PC-3 (cell line): ENCODE measurements at regions not wholly inside any gene's neighbourhood (a gene's known extent, or its start where the extent isn't known, plus 50 kb on each side); places are given as distances from the start of the nearest gene placed in this dataset.

Source experiments
- ATAC-seq: fragments of 200-7000 bp; cut with Tn5 transposase; 2 replicates; pipeline ENCODE4 v1.9.1; 2020; ENCODE audit warnings: mild to moderate bottlenecking, moderate library complexity
- BruUV-seq: library from RNA; stranded (reverse); fragments of 400-500 nt; replicated peaks from 2 replicates; lab custom pipeline; 2021; lab: Mats Ljungman, UMichigan
- CTCF ChIA-PET: fragments of 300-600 bp; sonication (Branson Sonifier 250); formaldehyde crosslinking; loops from one replicate; lab custom pipeline; 2022; ENCODE audit warnings: antibody characterized with exemption; lab: Charles Lee
- POLR2A ChIA-PET: fragments of 300-600 bp; sonication (Branson Sonifier 250); formaldehyde crosslinking; loops from one replicate; lab custom pipeline; 2022; ENCODE audit warnings: antibody characterized with exemption; ENCODE audit not compliant: unreplicated experiment; lab: Charles Lee
- DNase-seq: peaks from one replicate; pipeline ENCODE4 v3.0.0-alpha.2; 2015
- H2AFZ ChIP-seq: fragments of 300-600 bp; sonication (generic); 2 replicates; pipeline ENCODE4 v1.6.0; 2016; ENCODE audit warnings: antibody characterized with exemption, low read length
- H3F3A ChIP-seq: fragments of 300-600 bp; sonication (generic); one replicate; pipeline ENCODE4 v1.6.0; 2017; ENCODE audit warnings: antibody characterized with exemption, low read length, control low read depth, mild to moderate bottlenecking; ENCODE audit not compliant: unreplicated experiment
- H3K27ac ChIP-seq: fragments of 300-600 bp; sonication (generic); 2 replicates; pipeline ENCODE4 v1.5.1; 2016; ENCODE audit warnings: mild to moderate bottlenecking, low read length
- H3K27me3 ChIP-seq: fragments of 300-600 bp; sonication (generic); 2 replicates; pipeline ENCODE4 v1.6.1; 2016; ENCODE audit warnings: low read length, mixed read lengths
- H3K36me3 ChIP-seq: fragments of 300-600 bp; sonication (generic); 2 replicates; pipeline ENCODE4 v1.6.1; 2016; ENCODE audit warnings: low read depth, mixed run types, low read length, mixed read lengths
- H3K4me1 ChIP-seq: fragments of 300-600 bp; sonication (generic); 2 replicates; pipeline ENCODE4 v1.5.1; 2016; ENCODE audit warnings: low read length; ENCODE audit not compliant: insufficient read depth
- H3K4me2 ChIP-seq: fragments of 300-600 bp; sonication (generic); 2 replicates; pipeline ENCODE4 v1.6.0; 2016; ENCODE audit warnings: low read length
- H3K4me3 ChIP-seq: fragments of 300-600 bp; sonication (generic); 2 replicates; pipeline ENCODE4 v1.5.1; 2016; ENCODE audit warnings: mild to moderate bottlenecking, low read length, mixed read lengths
- H3K79me2 ChIP-seq: fragments of 300-600 bp; sonication (generic); 2 replicates; pipeline ENCODE4 v1.6.1; 2017; ENCODE audit warnings: low read length, mixed read lengths
- H3K9ac ChIP-seq: fragments of 300-600 bp; sonication (generic); 2 replicates; pipeline ENCODE4 v1.6.0; 2016; ENCODE audit warnings: mild to moderate bottlenecking, low read length
- H3K9me2 ChIP-seq: fragments of 300-600 bp; sonication (generic); replicated peaks from 2 replicates; pipeline ENCODE4 v1.6.1; 2016; ENCODE audit warnings: mixed run types, low read length, mixed read lengths
- H3K9me3 ChIP-seq: fragments of 300-600 bp; sonication (generic); 2 replicates; pipeline ENCODE4 v1.6.1; 2016; ENCODE audit warnings: low read length, mixed read lengths
- H4K20me1 ChIP-seq: fragments of 300-600 bp; sonication (generic); 2 replicates; pipeline ENCODE4 v1.6.1; 2016; ENCODE audit warnings: low read length, mixed read lengths
- EZH2 ChIP-seq: fragments of 300-600 bp; sonication (generic); IDR thresholded peaks from one replicate; pipeline ENCODE4 v1.6.1; 2017; ENCODE audit warnings: antibody characterized with exemption, mild to moderate bottlenecking, low read length; ENCODE audit not compliant: unreplicated experiment
- EZH2phosphoT487 ChIP-seq: fragments of 300-600 bp; sonication (generic); IDR thresholded peaks from 2 replicates; pipeline ENCODE4 v1.6.1; 2018; ENCODE audit warnings: mild to moderate bottlenecking, antibody characterized with exemption, low read length, borderline replicate concordance
- intact Hi-C: fragments of 100-400 bp; cut with micrococcal nuclease; formaldehyde crosslinking; loops from 2 replicates; pipeline ENCODE4 v1.9.0; 2023
- TF ChIP-seq, protein P1 (sequence below): fragments of 300-600 bp; sonication (generic); conservative IDR thresholded peaks from 2 replicates; pipeline ENCODE4 v1.5.1; 2017; ENCODE audit warnings: antibody characterized with exemption, low read depth, mild to moderate bottlenecking, low read length

DNA sequence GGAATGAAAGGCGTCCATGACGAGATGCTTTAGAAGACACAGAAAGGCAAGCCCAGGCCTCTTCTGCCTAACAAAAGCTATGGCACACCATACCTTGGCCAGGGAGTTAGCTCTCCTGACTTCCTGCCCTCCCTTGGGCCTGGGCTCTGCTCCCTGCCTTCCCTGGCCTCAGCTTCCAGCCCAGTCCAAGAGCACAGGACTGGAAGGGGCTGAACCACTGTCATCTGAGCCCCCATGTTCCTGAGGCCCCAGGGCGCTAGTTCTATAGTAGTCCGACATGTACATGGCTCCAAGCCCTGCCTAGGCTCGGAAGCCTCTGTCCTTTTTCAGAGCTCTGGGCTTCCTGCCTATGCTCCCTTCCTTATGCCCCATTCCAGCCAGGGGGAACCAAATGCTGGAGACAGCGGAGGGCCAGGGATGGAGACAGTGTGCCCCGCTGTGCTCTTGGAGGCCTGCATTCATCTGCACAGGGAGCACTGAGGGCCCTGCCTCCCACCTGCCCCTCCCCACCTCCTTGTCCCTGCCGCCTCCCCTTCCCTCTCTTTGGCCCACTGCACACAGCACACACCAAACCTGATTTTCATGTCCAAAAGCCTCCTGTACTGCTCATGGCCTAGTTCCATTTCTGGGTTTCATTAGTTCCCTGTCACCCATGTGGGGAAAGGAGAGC is 240.1 kb downstream of the RHOU start:
- H3K4me1 ChIP-seq: no peaks in the 10 kb centered on the region
- no TSS peak for BruUV-seq
- H3F3A ChIP-seq: no peaks in the 10 kb centered on the region
- H4K20me1 ChIP-seq: no peaks in the 10 kb centered on the region
- no peak for DNase-seq
- no peaks in the 10 kb centered on the region for H3K79me2 ChIP-seq
- no peak overlapping the region for H3K27ac ChIP-seq
- H3K9me2 ChIP-seq: no peaks in the 10 kb centered on the region
- intact Hi-C loops: no loop called here
- no peak overlapping the region for H3K4me2 ChIP-seq
- ATAC-seq: no peak
- CTCF ChIA-PET: no interaction called here
- no peak overlapping the region for H2AFZ ChIP-seq
- peaks cover 89% of the 10 kb centered on the region for H3K27me3 ChIP-seq
- H3K36me3 ChIP-seq: no peaks in the 10 kb centered on the region
- H3K9ac ChIP-seq: no peak overlapping the region
- H3K4me3 ChIP-seq: no peak overlapping the region
- TF ChIP-seq, protein P1, sequence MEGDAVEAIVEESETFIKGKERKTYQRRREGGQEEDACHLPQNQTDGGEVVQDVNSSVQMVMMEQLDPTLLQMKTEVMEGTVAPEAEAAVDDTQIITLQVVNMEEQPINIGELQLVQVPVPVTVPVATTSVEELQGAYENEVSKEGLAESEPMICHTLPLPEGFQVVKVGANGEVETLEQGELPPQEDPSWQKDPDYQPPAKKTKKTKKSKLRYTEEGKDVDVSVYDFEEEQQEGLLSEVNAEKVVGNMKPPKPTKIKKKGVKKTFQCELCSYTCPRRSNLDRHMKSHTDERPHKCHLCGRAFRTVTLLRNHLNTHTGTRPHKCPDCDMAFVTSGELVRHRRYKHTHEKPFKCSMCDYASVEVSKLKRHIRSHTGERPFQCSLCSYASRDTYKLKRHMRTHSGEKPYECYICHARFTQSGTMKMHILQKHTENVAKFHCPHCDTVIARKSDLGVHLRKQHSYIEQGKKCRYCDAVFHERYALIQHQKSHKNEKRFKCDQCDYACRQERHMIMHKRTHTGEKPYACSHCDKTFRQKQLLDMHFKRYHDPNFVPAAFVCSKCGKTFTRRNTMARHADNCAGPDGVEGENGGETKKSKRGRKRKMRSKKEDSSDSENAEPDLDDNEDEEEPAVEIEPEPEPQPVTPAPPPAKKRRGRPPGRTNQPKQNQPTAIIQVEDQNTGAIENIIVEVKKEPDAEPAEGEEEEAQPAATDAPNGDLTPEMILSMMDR: no peak
- TF ChIP-seq EZH2phosphoT487: no peak
- TF ChIP-seq EZH2: no peak
- POLR2A ChIA-PET: no interaction called here
- no peaks in the 10 kb centered on the region for H3K9me3 ChIP-seq

DNA sequence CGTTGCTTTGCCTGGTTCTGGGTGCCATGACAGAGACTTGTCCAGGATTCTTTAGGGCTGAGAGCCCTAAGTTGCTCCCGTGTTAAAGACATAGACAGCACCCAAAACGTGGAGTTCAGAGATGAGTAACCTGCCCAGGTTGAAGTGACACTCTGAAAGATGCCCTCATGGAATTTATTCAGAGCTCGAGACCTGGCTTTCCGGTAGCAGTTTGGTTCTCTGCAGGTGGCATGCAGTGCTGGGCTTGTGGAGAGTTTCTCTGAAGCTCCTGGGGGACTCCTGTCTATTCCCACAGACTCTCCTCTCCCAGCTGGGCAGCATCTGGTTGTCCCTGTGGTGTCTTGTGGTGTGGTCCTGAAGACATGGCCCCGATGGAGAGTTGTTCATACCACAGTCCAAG is 241.0 kb downstream of the RHOU start:
- H3F3A ChIP-seq: no peaks in the 10 kb centered on the region
- H3K27ac ChIP-seq: no peak overlapping the region
- H2AFZ ChIP-seq: no peak overlapping the region
- POLR2A ChIA-PET: no interaction called here
- CTCF ChIA-PET: no interaction called here
- H3K27me3 ChIP-seq: peaks cover 89% of the 10 kb centered on the region
- H3K9me3 ChIP-seq: no peaks in the 10 kb centered on the region
- no peak overlapping the region for H3K9ac ChIP-seq
- no peaks in the 10 kb centered on the region for H4K20me1 ChIP-seq
- no peaks in the 10 kb centered on the region for H3K36me3 ChIP-seq
- H3K9me2 ChIP-seq: no peaks in the 10 kb centered on the region
- no TSS peak for BruUV-seq
- TF ChIP-seq, protein P1: no peak
- no peak for TF ChIP-seq EZH2
- TF ChIP-seq EZH2phosphoT487: no peak
- no peaks in the 10 kb centered on the region for H3K4me1 ChIP-seq
- no peak overlapping the region for H3K4me2 ChIP-seq
- H3K79me2 ChIP-seq: no peaks in the 10 kb centered on the region
- DNase-seq (no peak), ATAC-seq (no peak)
- intact Hi-C loops: no loop called here
- no peak overlapping the region for H3K4me3 ChIP-seq

DNA sequence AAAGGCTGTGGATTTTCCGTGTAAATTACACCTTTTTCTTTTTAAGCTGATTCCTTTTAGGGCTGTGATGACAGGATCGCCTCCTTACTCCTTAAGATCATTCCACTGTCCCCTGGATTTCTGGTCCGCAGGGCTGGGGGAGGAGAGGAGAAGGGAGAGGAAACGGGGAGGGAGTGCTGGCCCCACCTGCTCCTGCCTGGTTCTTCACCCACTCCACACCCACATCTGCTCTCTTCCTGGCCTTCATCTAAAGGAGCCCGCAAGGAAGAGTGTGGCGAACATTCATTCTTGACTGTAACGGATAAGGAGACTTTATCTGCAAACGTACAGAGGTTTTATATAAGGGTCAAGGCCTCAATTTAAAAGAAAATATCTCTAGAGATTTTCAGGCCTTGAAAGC is 242.0 kb downstream of the RHOU start:
- Histone ChIP-seq H4K20me1 (no peaks in the 10 kb centered on the region), H3K9me2 (no peaks in the 10 kb centered on the region), H3K27ac (no peak overlapping the region), H3K27me3 (peaks cover 83% of the 10 kb centered on the region), H3K36me3 (no peaks in the 10 kb centered on the region), H2AFZ (no peak overlapping the region), H3F3A (no peaks in the 10 kb centered on the region), H3K79me2 (no peaks in the 10 kb centered on the region), H3K4me3 (no peak overlapping the region), H3K4me2 (no peak overlapping the region), H3K9ac (no peak overlapping the region), H3K9me3 (no peaks in the 10 kb centered on the region), H3K4me1 (no peaks in the 10 kb centered on the region)
- intact Hi-C loops: no loop called here
- ChIA-PET CTCF (no interaction called here), POLR2A (no interaction called here)
- no peak for TF ChIP-seq EZH2
- TF ChIP-seq, protein P1: no peak
- no peak for TF ChIP-seq EZH2phosphoT487
- ATAC-seq (no peak), DNase-seq (no peak)
- BruUV-seq: no TSS peak
